HG03354 (cell line): ENCODE measurements at regions not wholly inside any gene's neighbourhood (a gene's known extent, or its start where the extent isn't known, plus 50 kb on each side); places are given as distances from the start of the nearest gene placed in this dataset.
"Not testable (repeated sequence)": the region's sequence is repeated elsewhere in the genome, so short reads cannot be mapped to it uniquely, and the experiment has no call there.

Source experiments
- ATAC-seq: cut with Tn5 transposase; IDR thresholded peaks from one replicate; pipeline ENCODE4 v1.9.1; 2021; ENCODE audit warnings: mild to moderate bottlenecking; ENCODE audit not compliant: unreplicated experiment, poor library complexity, severe bottlenecking

GRCh38 chr5:155783791-155784190, 543.2 kb upstream of the SGCD start:
- ATAC-seq: no peak

DNA sequence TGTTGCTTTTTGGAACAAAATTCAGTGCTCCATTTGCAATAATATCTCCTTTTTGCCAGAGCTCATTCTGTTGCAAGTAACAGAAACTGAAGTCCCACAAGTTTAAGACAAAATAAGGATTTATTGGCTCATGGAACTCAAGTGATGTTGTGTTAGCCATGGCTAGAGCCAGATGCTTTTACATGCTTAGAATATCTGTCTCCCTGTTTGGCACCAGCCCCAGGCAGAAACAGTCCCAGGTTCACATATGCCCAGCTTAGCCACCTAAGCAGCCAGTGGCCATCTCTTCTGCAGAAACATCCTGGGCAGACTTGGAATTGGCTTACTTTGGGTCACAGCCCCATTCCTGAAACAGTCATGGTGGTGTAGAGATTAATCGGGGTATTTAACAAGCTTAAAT, 540.9 kb upstream of the SGCD start:
- no peak for ATAC-seq

- ATAC-seq: no peak
These were observed 534.1 kb upstream of the SGCD start for GRCh38 chr5:155792873-155793272.

DNA sequence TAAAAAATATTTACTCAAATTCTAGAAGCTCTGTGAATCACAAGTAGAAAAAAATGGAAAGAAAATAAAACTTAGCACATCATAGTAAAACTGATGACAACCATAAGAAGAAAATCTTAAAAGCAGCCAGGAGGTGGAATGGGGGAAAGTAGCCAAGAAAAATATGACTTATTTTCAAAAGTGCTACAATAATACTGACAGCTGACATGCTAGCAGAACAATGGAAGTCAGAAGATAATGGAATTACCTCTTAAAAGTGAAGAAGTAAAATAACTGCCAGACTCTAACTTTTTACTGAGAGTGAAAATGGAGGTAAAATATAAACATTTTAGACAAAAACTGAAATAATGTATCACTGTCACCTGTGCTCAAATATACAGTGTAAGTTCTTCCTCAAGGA, 532.2 kb upstream of the SGCD start:
- ATAC-seq: no peak

DNA sequence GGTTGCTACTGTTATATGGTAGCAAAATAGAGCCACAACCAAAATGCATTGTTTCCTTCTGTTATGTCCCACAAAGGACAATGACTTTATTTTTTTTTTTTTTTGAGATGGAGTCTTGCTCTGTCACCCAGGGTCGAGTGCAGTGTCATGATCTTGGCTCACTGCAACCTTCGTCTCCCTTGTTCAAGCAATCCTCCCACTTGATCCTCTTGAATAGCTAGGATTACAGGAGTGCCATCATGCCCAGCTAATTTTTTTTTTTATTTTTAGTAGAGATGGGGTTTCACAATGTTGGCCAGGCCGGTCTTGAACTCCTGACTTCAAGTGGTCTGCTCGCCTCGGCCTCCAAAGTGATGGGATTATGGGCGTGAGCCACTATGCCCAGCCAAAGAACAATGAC, 527.7 kb upstream of the SGCD start:
- ATAC-seq: no peak

DNA sequence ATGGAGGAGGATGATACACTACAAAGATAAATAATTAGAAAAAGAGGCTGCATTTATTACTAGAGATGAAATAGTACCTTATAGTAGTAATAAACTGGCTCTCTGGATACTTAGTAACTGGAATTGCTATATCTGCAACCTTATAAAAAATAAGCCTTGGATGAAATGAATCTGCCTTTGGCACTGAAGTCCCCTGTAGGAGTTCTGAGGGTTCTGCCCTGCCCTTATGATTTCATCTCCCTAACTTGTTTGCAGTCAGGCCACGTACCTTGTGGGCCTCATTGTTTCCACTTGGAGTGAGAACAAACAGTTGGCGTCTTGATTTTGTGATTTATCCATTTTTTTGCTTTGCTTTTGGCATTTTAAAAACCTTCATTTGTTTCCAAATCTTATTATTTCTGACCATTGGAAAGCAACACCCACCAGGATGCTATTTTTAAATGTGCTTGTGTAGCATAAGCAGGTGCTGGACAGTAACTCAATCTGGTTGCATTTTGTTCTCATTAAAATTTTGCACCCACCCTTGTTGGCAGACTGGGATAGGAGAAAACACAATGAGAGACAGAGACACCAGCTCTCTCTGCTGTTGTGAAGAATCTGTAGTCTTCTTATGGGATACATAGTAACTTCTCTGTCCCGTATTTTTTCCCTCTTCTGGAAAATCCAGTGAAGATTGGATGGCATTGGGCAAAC, 518.9 kb upstream of the SGCD start:
- ATAC-seq: no peak

DNA sequence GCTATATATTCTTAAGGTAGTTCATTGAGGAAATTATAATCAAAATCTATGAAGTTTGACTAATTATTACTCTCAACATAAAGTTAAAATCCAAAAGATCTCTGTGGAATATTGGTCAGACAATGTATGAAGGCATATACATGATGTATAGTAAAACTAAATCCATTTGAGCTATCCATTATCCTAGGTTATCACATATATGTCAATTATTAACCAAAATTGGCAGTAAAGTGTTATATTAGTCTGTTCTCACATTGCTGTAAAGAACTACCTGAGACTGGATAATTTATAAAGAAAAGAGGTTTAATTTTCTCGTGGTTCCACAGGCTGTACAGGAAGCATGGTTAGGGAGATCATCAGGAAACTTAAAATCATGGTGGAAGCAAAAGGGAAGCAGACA, 511.7 kb upstream of the SGCD start:
- ATAC-seq: no peak

- no peak for ATAC-seq
These were observed 504.8 kb upstream of the SGCD start for GRCh38 chr5:155822177-155822576.

DNA sequence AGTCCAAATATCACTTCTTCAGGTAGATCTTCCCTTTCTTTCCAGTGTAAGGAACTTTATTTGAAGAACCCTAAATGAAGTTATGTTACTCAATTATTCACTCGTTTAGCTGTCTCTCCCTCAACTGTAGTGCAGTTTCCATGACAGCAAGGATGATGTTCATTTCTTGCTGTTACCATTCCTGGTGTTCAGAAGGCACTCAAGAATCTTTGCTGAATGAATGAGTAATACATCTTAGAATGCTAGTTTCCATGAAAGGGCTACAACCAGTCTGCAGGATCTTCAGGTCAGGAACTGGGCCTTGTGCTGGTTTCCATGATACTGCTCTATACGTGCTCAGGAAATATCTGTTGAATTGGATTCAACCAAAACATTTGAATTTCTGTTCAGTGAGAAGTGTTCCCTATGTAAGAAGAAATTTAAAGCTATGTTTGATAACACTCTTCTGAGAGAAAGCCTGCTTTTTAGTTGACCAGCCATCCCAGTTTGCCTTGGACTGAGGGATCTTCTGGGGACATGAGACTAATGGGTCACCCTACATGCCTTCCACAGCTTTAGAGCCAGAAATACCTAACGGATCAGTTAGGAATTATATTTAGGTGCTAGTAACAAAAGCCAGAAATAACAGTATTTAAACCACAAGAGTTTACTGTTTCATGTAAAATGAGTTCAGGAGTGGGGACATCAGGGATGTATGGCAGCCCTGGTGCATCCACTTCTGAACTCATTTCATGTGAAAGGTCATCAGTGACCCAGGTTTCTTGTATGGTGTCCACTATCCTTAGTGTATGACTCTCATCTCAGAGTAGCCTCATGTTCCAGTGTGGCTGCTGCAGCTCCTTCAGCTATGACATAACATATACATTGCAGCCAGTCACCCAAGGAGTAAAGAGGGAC, 500.1 kb upstream of the SGCD start:
- ATAC-seq: no peak

DNA sequence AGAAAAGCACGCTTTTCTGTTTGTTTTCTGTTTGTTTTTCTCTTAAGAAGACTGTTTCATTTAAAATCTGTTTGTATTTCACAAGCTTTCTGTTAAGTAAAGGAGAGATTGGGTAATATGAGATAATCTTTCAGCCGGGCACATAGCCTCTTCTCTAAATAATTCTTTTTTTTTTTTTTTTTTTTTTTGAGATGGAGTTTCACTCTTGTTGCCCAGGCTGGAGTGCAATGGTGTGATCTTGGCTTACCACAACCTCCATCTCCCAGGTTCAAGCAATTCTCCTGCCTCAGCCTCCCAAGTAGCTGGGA, 499.5 kb upstream of the SGCD start:
- ATAC-seq: not testable (repeated sequence)

DNA sequence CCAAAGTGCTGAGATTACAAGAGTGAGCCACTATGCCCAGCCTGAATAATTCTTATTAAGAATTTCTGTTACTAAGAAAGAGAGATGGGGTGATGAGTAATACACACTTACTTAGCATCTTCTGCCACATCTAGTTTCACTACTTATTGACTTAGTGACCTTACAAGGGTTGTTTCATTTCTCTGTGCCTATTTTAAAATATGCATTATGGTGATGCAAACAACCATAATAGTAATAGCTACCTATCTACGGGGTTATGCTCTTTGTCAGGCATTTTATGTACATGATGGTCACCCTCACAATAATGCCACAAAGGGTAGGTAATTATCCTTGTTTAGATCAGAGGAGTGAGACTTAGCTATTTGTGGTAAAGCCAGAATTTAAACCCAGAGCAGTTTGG, 499.0 kb upstream of the SGCD start:
- peak; percentile 86 for ATAC-seq

DNA sequence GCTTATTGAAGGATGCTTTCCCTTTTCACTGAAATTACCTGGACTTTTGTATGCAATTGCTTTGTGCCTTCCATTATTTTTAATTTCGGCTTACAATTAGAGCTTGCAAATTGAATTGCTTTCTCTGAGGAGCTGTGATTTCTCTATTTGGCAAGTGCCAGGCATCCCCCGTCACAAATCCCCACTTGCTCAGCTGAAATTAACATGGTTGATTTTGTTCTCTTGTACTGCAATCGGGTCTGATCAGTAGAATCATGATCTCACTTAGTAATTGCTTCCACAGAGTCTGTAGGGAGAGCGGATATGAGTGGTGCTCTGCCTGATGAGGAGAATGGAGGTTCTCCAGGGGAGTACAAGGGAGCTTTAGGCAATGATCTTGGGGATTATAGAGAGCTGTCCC, 495.5 kb upstream of the SGCD start:
- ATAC-seq: no peak

GRCh38 chr5:155833287-155833686, 493.7 kb upstream of the SGCD start:
- ATAC-seq: no peak

DNA sequence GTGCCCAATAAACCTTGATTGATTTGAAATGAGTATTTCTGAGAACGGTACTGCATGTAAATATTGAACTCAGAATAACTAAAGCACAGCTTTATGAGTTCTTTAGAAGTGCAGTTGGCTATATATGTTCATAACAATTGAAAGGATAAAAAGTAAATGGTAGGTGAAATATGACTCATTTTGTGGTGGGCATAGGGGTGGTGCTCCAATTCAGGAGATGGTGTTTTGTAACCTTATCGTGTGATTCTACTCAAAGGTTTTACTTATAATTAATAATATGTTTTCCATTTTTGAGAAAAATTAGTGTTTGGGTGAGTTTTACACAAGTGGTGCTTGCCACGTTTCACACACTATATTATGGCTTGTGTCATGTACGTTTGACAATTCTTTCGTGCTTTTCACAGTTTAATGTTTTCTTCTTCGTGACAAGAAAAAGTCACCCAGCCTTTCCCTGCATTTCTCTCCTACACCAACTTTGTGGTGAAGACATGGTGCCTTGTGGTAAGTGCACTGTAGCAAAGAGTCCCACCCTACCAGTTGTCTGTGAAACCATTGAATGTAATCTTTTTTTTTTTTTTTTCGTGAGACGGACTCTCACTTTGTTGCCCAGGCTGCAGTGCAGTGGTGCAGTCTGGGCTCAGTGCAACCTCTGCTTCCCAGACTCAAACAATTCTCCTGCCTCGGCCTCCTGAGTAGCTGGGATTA, 492.5 kb upstream of the SGCD start:
- ATAC-seq: no peak

- no peak for ATAC-seq
These were observed 490.7 kb upstream of the SGCD start for GRCh38 chr5:155836089-155836803.

- no peak for ATAC-seq
These were observed 488.6 kb upstream of the SGCD start for GRCh38 chr5:155838394-155838793.

GRCh38 chr5:155839251-155840037, 487.5 kb upstream of the SGCD start:
- no peak for ATAC-seq

GRCh38 chr5:155844542-155844941, 482.4 kb upstream of the SGCD start:
- no peak for ATAC-seq

- no peak for ATAC-seq
These were observed 476.6 kb upstream of the SGCD start for GRCh38 chr5:155850370-155850769.
